ENCODE measurements at regions not wholly inside any gene's neighbourhood (a gene's known extent, or its start where the extent isn't known, plus 50 kb on each side); places are given as distances from the start of the nearest gene placed in this dataset.

DNA sequence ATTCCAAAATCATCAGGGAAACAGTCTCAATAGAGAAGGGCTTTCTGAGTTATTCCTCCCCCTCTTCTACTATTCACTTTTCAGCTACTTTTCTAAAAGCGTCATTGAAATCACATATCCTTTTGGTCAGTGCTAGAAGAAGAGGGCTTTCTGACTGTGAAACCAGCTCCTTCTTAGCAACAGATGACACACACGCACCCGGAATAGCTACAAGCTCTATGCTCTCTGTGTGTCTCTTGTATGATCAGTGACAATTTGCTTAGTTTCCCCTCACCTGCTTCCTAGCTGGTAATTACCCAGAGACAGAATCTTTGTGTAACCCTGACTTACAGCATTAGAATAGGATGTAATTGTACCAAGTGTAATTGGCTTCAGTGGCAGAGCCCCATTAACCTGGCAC lies 268.1 kb upstream of the SLITRK2 start:
- TF ChIP-seq, protein P1, sequence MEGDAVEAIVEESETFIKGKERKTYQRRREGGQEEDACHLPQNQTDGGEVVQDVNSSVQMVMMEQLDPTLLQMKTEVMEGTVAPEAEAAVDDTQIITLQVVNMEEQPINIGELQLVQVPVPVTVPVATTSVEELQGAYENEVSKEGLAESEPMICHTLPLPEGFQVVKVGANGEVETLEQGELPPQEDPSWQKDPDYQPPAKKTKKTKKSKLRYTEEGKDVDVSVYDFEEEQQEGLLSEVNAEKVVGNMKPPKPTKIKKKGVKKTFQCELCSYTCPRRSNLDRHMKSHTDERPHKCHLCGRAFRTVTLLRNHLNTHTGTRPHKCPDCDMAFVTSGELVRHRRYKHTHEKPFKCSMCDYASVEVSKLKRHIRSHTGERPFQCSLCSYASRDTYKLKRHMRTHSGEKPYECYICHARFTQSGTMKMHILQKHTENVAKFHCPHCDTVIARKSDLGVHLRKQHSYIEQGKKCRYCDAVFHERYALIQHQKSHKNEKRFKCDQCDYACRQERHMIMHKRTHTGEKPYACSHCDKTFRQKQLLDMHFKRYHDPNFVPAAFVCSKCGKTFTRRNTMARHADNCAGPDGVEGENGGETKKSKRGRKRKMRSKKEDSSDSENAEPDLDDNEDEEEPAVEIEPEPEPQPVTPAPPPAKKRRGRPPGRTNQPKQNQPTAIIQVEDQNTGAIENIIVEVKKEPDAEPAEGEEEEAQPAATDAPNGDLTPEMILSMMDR (IDR thresholded peaks at IDR 0.05): no peak
- no peak for TF ChIP-seq POLR2A (IDR thresholded peaks at IDR 0.05)

Data from esophagus squamous epithelium (tissue), 4 donors.